Caco-2 (cell line): ENCODE measurements at regions not wholly inside any gene's neighbourhood (a gene's known extent, or its start where the extent isn't known, plus 50 kb on each side); places are given as distances from the start of the nearest gene placed in this dataset.

ENCODE experiments used
- BruUV-seq: library from RNA; stranded (reverse); fragments of 400-500 nt; replicated peaks from 2 replicates; lab custom pipeline; 2021; lab: Mats Ljungman, UMichigan
- CTCF ChIA-PET: fragments of 300-600 bp; sonication (Branson Sonifier 250); formaldehyde crosslinking; loops from one replicate; lab custom pipeline; 2022; ENCODE audit warnings: antibody characterized with exemption; lab: Charles Lee
- POLR2A ChIA-PET: fragments of 300-600 bp; sonication (Branson Sonifier 250); formaldehyde crosslinking; loops from one replicate; lab custom pipeline; 2022; ENCODE audit warnings: antibody characterized with exemption; lab: Charles Lee
- DNase-seq, 2 experiments: peaks; one replicate each; pipeline versions ENCODE4 v3.0.0 to v3.0.0-alpha.2; 2020 to 2022
- H3K27me3 ChIP-seq: replicated peaks from 2 replicates; pipeline ENCODE4 v1.6.0; 2011; ENCODE audit warnings: low read length; ENCODE audit not compliant: control insufficient read depth, insufficient read depth
- H3K36me3 ChIP-seq: 2 replicates; pipeline ENCODE4 v1.5.1; 2011; ENCODE audit warnings: low read length; ENCODE audit not compliant: control insufficient read depth, insufficient read depth
- H3K4me1 ChIP-seq: fragments of 250-450 bp; sonication (Bioruptor Pico); 2 replicates; pipeline ENCODE4 v1.5.1; 2020; ENCODE audit warnings: mild to moderate bottlenecking
- H3K4me3 ChIP-seq: 2 replicates; pipeline ENCODE4 v1.5.1; 2011; ENCODE audit warnings: low read depth, mild to moderate bottlenecking, control low read depth, low read length
- H3K9me3 ChIP-seq: fragments of 250-450 bp; sonication (Bioruptor Pico); 2 replicates; pipeline ENCODE4 v1.5.1; 2020; ENCODE audit warnings: mild to moderate bottlenecking, moderate library complexity
- H3K27ac Mint-ChIP-seq: one replicate; pipeline ENCODE4 v1.8.0; 2022; ENCODE audit warnings: mixed read lengths; ENCODE audit not compliant: unreplicated experiment
- H3K27me3 Mint-ChIP-seq: one replicate; pipeline ENCODE4 v1.8.0; 2022; ENCODE audit warnings: mixed read lengths; ENCODE audit not compliant: insufficient read depth, unreplicated experiment
- H3K36me3 Mint-ChIP-seq: one replicate; pipeline ENCODE4 v1.8.0; 2022; ENCODE audit warnings: mild to moderate bottlenecking, mixed read lengths; ENCODE audit not compliant: insufficient read depth, unreplicated experiment
- H3K4me1 Mint-ChIP-seq: one replicate; pipeline ENCODE4 v1.8.0; 2022; ENCODE audit warnings: low read depth, mixed read lengths; ENCODE audit not compliant: unreplicated experiment
- H3K4me3 Mint-ChIP-seq: one replicate; pipeline ENCODE4 v1.8.0; 2022; ENCODE audit warnings: mild to moderate bottlenecking, moderate library complexity, mixed read lengths; ENCODE audit not compliant: unreplicated experiment
- H3K9me3 Mint-ChIP-seq: one replicate; pipeline ENCODE4 v1.8.0; 2022; ENCODE audit warnings: mixed read lengths; ENCODE audit not compliant: unreplicated experiment
- intact Hi-C: fragments of 100-400 bp; cut with micrococcal nuclease; formaldehyde crosslinking; loops from one replicate; pipeline ENCODE4 v1.10.0; 2022; ENCODE audit not compliant: unreplicated experiment
- TF ChIP-seq, protein P1 (sequence below), 2 experiments: fragments of 200-600 bp in 1 of 2; IDR thresholded peaks; 1 replicate in 1 of 2; 2 replicates in 1 of 2; pipeline versions ENCODE4 v1.5.1 to v1.8.0; 2011 to 2022; ENCODE audit warnings: antibody characterized with exemption in 1 of 2, control low read depth in 1 of 2, inconsistent platforms in 1 of 2, low read depth in 1 of 2, low read length in 1 of 2, mild to moderate bottlenecking in 1 of 2, moderate library complexity in 1 of 2; ENCODE audit not compliant: insufficient read depth in 1 of 2, severe bottlenecking in 1 of 2, unreplicated experiment in 1 of 2

DNA sequence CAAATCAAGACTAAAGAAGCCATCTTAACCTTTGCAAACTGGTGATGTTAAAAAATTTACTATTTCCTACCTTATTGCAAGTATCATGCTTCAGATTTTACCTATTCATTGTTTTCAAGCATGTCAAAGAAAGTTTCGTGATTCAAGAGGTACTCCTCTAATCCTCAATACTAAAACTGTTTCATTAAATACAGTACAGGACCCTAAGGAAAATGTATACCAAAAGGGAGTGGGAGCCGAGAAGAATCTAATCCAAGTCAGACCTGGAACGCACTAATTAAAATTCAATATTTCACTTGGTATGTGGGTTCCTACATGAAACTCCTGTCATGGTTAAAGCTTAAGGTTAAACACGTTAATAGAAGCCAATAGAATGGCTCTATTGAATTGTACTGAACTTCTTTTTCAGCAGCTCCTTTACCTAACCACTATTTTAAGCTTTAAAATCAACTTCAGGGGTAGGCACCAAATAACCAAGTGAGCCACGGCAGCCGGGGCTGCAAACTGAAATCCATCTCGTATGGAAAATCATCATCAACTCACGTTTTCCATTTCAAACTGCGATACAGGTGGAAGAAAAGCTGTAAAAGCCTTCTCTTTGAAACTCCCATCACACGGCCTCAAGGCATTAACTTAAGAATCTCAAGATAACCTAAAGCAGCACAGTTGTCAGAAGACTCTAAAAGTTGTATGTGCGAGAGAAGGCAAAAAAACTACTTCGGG, 188.8 kb downstream of the ZEB2 start:
- peak in 1 of 2 experiments; percentile 3 for DNase-seq
- Mint-ChIP-seq H3K36me3 (peaks cover 9% of the 10 kb centered on the region), H3K4me3 (peak overlapping the region; percentile 89), H3K27ac (peak overlapping the region; percentile 90), H3K4me1 (peaks cover 17% of the 10 kb centered on the region), H3K27me3 (no peaks in the 10 kb centered on the region), H3K9me3 (peaks cover 2% of the 10 kb centered on the region)
- no TSS peak for BruUV-seq
- ChIA-PET POLR2A (no interaction called here), CTCF (no interaction called here)
- no peaks in the 10 kb centered on the region for H3K9me3 ChIP-seq
- H3K27me3 ChIP-seq = no peaks in the 10 kb centered on the region
- no peaks in the 10 kb centered on the region for H3K36me3 ChIP-seq
- H3K4me3 ChIP-seq = peak overlapping the region; percentile 58
- TF ChIP-seq, protein P1, sequence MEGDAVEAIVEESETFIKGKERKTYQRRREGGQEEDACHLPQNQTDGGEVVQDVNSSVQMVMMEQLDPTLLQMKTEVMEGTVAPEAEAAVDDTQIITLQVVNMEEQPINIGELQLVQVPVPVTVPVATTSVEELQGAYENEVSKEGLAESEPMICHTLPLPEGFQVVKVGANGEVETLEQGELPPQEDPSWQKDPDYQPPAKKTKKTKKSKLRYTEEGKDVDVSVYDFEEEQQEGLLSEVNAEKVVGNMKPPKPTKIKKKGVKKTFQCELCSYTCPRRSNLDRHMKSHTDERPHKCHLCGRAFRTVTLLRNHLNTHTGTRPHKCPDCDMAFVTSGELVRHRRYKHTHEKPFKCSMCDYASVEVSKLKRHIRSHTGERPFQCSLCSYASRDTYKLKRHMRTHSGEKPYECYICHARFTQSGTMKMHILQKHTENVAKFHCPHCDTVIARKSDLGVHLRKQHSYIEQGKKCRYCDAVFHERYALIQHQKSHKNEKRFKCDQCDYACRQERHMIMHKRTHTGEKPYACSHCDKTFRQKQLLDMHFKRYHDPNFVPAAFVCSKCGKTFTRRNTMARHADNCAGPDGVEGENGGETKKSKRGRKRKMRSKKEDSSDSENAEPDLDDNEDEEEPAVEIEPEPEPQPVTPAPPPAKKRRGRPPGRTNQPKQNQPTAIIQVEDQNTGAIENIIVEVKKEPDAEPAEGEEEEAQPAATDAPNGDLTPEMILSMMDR (IDR thresholded peaks at IDR 0.05; ENCODE audit: insufficient read depth in 1 of 2, low read depth in 1 of 2, low read length in 1 of 2, severe bottlenecking in 1 of 2, unreplicated experiment in 1 of 2) = no peak
- intact Hi-C loops = no loop called here
- H3K4me1 ChIP-seq = peaks cover 10% of the 10 kb centered on the region

- Mint-ChIP-seq H3K27me3 (no peaks in the 10 kb centered on the region), H3K4me1 (peaks cover 17% of the 10 kb centered on the region), H3K27ac (no peak overlapping the region), H3K4me3 (no peak overlapping the region), H3K36me3 (peaks cover 9% of the 10 kb centered on the region), H3K9me3 (no peaks in the 10 kb centered on the region)
- Histone ChIP-seq H3K4me3 (no peak overlapping the region), H3K4me1 (peaks cover 10% of the 10 kb centered on the region), H3K9me3 (no peaks in the 10 kb centered on the region), H3K36me3 (no peaks in the 10 kb centered on the region), H3K27me3 (no peaks in the 10 kb centered on the region)
- BruUV-seq = no TSS peak
- TF ChIP-seq, protein P1 (IDR thresholded peaks at IDR 0.05; ENCODE audit: insufficient read depth in 1 of 2, low read depth in 1 of 2, low read length in 1 of 2, severe bottlenecking in 1 of 2, unreplicated experiment in 1 of 2) = no peak
- DNase-seq = no peak
- intact Hi-C loops = no loop called here
- ChIA-PET POLR2A (no interaction called here), CTCF (no interaction called here)
Measured at GRCh38 chr2:144329472-144329871, 190.4 kb downstream of the ZEB2 start.

DNA sequence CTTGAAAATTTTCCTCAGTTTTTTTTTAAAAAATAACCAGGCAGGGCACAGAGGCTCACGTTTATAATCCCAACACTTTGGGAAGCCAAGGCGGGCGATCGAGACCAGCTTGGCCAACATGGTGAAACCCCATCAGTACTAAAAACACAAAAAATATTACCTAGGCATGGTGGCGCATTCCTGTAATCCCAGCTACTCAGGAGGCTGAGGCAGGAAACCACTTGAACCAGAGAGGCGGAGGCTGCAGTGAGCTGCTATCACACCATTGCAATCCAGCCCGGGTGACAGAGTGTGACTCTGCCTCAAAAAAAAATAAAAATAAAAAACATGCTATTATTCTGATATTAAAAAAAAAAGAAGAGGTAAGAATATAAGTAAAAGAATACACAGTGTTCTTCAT, 191.0 kb downstream of the ZEB2 start:
- POLR2A ChIA-PET = no interaction called here
- H3K27ac Mint-ChIP-seq = no peak overlapping the region
- peaks cover 10% of the 10 kb centered on the region for H3K4me1 ChIP-seq
- no peaks in the 10 kb centered on the region for H3K27me3 ChIP-seq
- H3K4me3 Mint-ChIP-seq = no peak overlapping the region
- no TSS peak for BruUV-seq
- H3K36me3 Mint-ChIP-seq = peaks cover 9% of the 10 kb centered on the region
- no peak for DNase-seq
- TF ChIP-seq, protein P1 (IDR thresholded peaks at IDR 0.05; ENCODE audit: insufficient read depth in 1 of 2, low read depth in 1 of 2, low read length in 1 of 2, severe bottlenecking in 1 of 2, unreplicated experiment in 1 of 2) = no peak
- H3K4me1 Mint-ChIP-seq = peaks cover 17% of the 10 kb centered on the region
- H3K4me3 ChIP-seq = no peak overlapping the region
- no peaks in the 10 kb centered on the region for H3K9me3 ChIP-seq
- H3K9me3 Mint-ChIP-seq = no peaks in the 10 kb centered on the region
- CTCF ChIA-PET = no interaction called here
- H3K36me3 ChIP-seq = no peaks in the 10 kb centered on the region
- intact Hi-C loops = no loop called here
- H3K27me3 Mint-ChIP-seq = no peaks in the 10 kb centered on the region
